ELF-1 (cell line): ENCODE measurements at regions not wholly inside any gene's neighbourhood (a gene's known extent, or its start where the extent isn't known, plus 50 kb on each side); places are given as distances from the start of the nearest gene placed in this dataset.

Experiments
- DNase-seq: peaks from one replicate; pipeline ENCODE4 v3.0.0-alpha.2; 2016; ENCODE audit warnings: low read depth, low spot score

- DNase-seq = no peak
Measured at GRCh38 chr18:73859837-73860397, 287.7 kb downstream of the FBXO15 start.

DNA sequence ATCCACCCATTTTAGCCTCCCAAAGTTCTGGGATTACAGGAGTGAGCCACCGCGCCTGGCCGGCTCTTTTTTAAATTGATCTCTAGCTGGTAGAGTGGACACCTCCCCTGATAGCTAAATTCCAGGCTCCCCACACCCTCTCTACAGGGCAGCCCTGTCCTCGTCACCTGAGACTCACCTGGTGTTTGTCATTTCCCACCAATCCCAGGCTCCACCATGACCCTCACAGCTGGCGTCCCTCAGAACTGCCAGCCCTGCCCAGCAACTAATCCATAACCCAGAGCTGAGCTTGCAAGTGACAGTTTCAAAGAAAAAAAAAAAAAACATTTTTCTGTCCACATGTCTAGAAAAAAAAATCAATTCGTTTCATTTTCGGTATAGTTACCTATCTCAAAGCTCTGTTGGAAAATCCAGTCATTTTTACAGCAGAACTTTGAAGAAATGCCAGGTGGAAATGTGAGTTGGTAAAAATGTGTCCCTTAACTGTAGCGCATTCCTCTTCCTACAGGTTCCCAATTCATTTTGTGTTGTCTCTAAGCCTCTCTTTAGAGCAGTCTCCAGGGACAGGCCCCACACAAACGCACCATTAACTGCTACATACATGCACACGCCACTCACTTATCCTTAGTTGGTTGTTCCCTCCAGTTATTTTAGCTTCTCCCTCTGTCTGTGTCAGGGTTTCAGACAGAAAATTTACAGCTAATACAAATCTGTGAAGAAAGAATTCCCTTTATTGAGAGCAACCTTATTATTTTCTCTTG is 294.7 kb downstream of the FBXO15 start:
- DNase-seq = no peak

DNA sequence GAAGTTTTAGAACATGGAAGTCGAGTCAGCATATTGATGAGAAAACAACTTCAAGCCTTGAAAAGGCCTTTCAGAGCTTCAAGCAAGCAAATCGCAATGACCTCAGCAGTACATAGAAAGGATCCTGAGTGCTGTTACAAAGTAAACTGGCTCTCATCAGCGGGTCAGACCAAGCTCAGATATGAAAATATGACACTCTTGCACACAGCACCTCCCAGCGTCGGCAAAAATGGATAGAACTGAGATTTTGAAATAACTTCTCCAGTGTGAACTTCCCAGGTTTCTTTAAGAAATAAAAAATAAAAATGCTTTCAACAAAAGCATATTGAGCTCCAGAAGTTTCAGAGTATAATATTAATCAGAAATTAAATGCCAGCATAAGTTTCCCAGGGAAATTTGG is 296.9 kb downstream of the FBXO15 start:
- no peak for DNase-seq

- no peak for DNase-seq
Measured at GRCh38 chr18:73848656-73849055, 299.0 kb downstream of the FBXO15 start.

DNA sequence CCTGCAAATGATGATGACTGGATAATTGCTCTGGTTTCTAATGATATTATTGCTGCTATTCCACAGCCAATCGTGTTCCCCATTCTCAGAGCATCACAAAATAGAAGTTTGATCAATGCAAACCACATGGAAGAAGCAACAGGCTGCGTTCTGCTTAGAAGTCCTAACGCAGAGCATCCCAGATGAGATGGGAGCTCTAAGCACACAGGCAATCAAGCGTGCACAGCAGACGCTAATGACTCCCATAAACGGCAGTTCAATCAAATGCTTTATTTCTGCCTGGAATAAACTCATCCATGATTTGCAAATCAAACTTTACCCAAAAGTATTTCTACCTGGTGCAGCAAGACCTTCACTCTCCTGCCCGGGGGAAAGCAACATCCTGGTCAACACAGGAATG is 304.2 kb downstream of the FBXO15 start:
- DNase-seq = peak; percentile 9

GRCh38 chr18:73842795-73843394 is 304.7 kb downstream of the FBXO15 start:
- DNase-seq = peak; percentile 9

- DNase-seq = no peak
Measured at GRCh38 chr18:73841661-73842060, 306.0 kb downstream of the FBXO15 start.

- DNase-seq = no peak
Measured at GRCh38 chr18:73840319-73840945, 307.2 kb downstream of the FBXO15 start.

DNA sequence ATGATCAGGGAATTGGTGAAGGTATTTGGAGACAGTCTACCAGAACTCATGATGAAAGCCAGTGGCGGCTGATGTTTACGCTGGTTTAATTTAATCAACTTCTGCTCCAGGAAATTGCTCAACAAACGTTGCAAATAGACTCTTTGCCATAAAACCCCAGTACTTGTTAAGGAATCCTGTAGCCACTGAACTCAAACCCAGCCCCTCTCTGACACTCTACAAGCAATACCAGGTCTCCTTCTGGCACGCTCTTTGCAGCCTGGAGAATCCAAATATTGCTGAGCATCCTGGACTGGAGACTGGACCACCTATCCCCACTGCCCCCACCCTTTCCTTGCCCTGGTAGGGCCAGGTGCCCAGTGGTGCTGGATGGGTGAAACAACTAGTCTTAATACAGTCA is 308.2 kb downstream of the FBXO15 start:
- no peak for DNase-seq

DNA sequence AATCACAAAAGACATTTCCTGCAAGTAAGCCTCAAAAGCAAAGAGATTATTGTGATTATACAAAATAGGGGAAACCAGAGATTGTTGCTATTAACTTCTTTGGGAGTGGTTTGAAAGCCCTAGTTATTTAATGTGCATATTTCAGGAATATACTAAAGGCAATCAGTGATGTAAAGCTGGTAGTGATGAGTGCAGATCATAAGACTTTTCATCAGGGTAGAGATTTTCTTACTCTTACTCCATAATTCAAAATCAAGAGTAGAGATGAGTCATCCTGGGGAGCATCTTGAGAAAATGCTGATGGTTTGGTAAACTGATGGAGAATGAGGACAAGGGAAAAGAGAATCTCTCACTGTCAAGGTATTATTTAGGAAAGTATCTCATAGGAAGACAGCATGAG is 309.5 kb downstream of the FBXO15 start:
- no peak for DNase-seq

GRCh38 chr18:73835656-73836364 is 311.8 kb downstream of the FBXO15 start:
- no peak for DNase-seq

DNA sequence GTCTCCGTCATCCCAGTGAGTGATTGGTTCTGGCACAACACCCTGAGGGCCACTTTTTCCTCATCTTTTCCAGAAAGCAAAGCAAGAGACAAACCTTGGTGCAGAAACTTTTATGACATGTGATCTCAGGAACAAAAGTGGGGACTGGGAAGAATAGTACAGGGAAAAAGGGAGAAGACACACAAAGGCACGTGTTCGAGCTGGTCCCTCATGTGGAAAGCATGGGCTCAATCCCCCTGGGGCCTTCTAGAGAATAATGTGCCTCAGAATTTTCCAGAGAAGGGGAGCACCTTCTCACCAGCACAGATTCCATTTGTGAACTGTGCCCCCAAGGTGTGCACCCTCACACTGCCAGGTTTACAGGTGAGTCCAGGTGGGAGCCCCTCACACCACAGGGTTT is 312.6 kb downstream of the FBXO15 start:
- DNase-seq = no peak

DNA sequence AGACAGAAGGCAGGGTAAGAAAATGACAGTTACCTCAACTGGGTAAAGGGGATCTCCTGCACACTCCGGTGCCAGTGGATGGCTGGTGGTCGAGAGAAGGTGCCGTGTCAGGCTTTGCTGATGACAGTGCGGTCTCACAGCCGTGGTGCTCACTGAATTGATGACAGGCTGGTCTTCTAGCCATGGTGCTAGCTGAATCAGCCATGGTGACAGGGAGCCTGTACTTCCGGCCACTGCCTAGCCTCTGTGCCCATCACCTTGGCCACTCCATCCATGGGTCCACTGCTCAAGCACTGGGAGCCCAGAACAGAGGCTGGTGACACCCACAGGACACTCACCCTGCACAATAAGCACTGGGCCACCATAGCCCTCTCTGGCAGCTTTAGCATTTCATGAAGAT is 315.9 kb downstream of the FBXO15 start:
- DNase-seq = no peak

DNA sequence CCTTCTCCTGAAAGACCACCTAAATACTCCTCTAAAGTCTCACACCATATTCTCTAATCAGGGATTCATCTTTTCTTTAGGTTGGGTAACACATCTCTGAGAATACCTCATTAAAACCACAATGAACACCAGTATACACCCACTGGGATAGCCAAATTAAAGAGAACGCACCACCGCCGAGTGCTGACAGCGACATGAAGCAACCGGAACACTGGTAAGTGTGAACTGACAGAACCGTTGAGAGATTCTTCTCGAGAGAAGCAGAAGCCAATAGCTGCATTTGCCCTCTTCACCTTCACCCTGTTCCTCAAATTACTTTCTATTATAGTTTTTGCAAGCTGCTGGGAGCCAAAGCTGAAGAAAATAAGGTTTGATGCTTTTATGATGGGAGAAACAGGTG is 318.5 kb downstream of the FBXO15 start:
- no peak for DNase-seq

DNA sequence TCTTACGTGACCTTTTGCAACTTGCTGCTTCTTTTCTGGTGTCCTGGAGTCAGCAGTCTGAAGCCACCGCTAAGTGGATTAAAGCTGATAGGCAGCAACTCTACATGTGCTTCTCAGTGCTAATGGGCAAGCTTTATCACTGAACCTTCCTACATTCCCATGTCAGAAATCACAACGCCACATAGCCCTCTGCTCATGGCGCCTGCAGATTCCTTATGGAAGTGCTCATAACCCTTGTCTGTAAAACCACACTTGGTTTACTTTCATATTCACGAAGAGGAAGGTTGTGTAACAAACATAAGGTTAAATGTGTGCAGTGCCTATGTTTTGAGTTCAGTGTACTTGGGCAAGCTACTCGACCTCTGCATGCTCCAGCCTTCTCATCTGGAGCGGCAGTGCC is 319.8 kb downstream of the FBXO15 start:
- no peak for DNase-seq

DNA sequence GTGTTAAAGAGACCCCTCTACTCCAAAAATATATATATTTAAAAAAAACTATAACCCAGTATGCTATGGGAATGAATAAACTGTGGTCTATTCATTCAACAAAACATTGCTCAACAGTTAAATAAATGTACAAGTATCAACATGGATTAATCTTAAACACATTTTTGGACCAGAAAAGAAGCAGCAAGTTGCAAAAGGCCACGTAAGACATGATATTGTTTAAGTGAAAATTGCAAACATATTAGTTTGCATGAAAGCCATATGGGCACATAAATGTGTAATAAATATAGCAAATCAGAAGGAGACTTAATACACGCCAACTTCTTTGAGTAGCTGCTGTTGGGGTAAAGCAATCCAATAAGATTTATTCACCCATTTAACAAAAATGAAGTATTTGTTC is 321.5 kb downstream of the FBXO15 start:
- DNase-seq = no peak

DNA sequence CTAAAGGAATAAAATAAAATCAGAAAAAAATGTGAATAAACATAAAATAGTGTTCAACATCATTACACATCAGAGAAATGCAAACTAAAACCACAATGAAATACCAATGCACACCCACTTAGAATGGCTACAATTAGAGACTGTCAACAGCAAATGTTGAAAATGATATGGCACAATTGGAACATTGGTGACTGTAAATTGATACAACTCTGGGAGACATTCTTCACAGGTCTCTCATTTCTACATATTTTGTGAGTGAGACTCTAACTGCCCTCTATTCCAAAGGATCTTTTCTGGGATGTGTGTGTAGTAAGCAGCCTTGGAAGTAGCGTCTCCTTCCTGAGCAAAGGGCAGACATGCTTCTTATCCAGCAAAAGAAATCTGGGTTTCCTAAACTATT is 323.0 kb downstream of the FBXO15 start:
- no peak for DNase-seq

DNA sequence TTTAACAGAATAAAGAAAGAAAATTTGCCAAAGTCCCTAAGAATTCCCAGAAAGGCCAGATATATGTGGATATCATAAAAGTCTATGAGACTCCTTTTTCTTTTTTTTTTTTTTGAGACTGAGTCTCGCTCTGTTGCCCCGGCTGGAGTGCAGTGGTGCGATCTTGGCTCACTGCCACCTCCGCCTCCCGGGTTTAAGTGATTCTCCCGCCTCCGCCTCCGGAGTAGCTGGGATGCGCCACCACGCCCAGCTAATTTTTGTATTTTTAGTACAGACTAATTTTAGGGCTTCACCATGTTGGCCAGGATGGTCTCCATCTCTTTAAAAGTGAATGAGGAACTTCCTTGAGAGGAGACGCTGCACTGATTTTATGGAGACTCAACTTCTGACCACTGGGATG is 335.2 kb downstream of the FBXO15 start:
- no peak for DNase-seq

DNA sequence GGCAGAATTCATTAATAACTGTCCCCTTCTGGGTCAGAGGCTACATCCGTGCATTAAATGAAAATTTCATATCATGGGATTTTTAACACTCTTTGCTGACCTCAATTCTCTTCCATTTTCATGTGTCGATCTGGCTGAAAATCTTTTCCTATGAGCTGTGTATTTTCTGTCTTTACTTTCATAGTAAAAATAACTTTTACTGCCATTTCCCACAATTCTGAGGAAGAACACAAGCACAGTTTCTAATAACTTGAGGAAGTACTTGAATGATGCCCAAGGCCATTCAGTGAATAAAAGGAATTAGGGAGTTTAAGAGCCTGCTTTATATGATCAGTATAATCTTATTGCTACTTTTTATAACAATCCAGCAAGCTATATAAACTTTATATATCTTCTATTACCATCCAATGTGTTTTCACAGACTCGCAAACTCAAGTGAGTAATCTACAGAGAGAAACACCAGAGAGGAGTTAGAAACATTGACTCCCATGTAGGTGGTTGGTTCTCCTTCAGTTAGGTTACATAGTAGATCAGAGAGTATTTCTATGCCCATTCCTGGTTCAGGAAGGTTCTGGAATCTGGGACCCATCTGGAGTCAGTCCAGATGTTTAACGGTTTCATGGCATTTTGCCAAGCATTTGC is 340.0 kb downstream of the FBXO15 start:
- DNase-seq = no peak

GRCh38 chr18:73805991-73806390 is 341.6 kb downstream of the FBXO15 start:
- DNase-seq = no peak

DNA sequence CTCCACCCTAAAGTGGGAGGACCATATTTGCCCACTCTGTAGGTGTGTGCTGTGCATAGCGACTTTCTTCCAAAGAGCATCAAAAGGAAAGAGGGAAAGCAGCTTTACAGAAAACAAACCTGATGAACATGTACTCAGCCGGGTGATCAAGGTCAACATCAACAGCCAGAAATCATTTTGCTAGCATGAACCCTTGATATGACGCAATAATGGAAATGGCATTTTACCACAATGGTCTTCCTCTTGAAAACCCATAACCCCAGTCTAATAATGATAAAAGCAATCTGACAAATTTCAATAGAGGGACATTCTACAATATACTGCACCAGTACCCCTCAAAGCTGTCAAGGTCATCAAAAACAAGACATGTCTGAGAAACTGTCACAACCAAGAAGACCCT is 350.2 kb downstream of the FBXO15 start:
- DNase-seq = no peak

DNA sequence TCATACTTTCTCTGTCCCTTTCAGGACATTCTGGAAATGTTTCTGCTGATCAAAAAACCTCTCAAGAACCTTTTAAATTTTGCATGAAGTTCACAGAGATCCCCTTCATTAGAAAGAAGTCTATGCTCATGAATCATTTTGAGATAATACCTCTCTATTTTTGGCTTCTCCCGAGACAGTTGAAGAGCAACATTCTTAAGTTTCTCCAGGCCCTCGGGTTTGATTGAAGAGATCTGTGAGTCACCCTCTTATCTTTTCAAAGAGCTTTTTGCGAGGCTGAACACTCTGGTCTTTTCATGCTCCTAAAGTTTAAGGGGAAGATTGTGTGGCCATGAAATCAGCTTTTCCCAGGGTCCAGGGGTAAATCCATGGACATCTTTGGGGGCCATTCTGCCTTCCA is 354.2 kb downstream of the FBXO15 start:
- DNase-seq = peak; percentile 16
